K562 (cell line): ENCODE measurements at regions not wholly inside any gene's neighbourhood (a gene's known extent, or its start where the extent isn't known, plus 50 kb on each side); places are given as distances from the start of the nearest gene placed in this dataset.

Source experiments
- ATAC-seq: fragments of 200-7000 bp; cut with Tn5 transposase; 3 replicates; pipeline ENCODE4 v1.9.1; 2020; ENCODE audit warnings: moderate library complexity
- BruUV-seq: library from RNA; stranded (reverse); fragments of 400-500 nt; replicated peaks from 2 replicates; lab custom pipeline; 2021; lab: Mats Ljungman, UMichigan
- CTCF ChIA-PET: fragments of 300-600 bp; formaldehyde crosslinking; extraction: SDS; loops from one replicate; lab custom pipeline; 2021; ENCODE audit warnings: low intra/inter-chr PET ratio; lab: Yijun Ruan, JAX
- POLR2A ChIA-PET: fragments of 300-600, 350-650 bp; sonication (Branson Sonifier 250); formaldehyde crosslinking; extraction: SDS; loops from one replicate; lab custom pipeline; 2021; ENCODE audit warnings: antibody characterized with exemption, inconsistent platforms; lab: Yijun Ruan, JAX
- DNase-seq, 4 experiments: peaks; one replicate each; pipeline versions ENCODE4 v3.0.0 to v3.0.0-alpha.2; 2011 to 2018; ENCODE audit warnings: low spot score in 3 of 4, mixed read lengths in 3 of 4; ENCODE audit errors: extremely low read depth in 1 of 4
- FAIRE-seq: peaks from 2 replicates; lab custom pipeline; 2011; peaks lifted over from hg19 to GRCh38; lab: Jason Lieb, UNC
- H2AFZ ChIP-seq: 2 replicates; pipeline ENCODE4 v1.6.0; 2011; ENCODE audit warnings: low read depth, low read length, control low read depth, inconsistent platforms
- H3K27ac ChIP-seq: fragments of 200-600 bp; 3 replicates; pipeline ENCODE4 v1.8.0; 2011; ENCODE audit warnings: low read depth, mild to moderate bottlenecking, control low read depth, inconsistent platforms, low read length, moderate library complexity, mixed read lengths; ENCODE audit errors: extremely low read depth
- H3K27me3 ChIP-seq, 2 experiments: fragments of 300-600 bp in 1 of 2; 2 replicates in 1 of 2; 3 replicates in 1 of 2; pipeline versions ENCODE4 v1.6.0 to v1.8.0; 2011; ENCODE audit warnings: inconsistent platforms in 2 of 2, low read length in 2 of 2, mild to moderate bottlenecking in 1 of 2, mixed read lengths in 1 of 2, moderate library complexity in 1 of 2; ENCODE audit not compliant: control insufficient read depth in 2 of 2, insufficient read depth in 2 of 2
- H3K36me3 ChIP-seq: fragments of 300-600 bp; 3 replicates; pipeline ENCODE4 v1.8.0; 2011; ENCODE audit warnings: mild to moderate bottlenecking, low read length, inconsistent platforms; ENCODE audit not compliant: control insufficient read depth, insufficient read depth
- H3K4me1 ChIP-seq, 2 experiments: fragments of 200-600 bp in 1 of 2; replicated peaks in 1 of 2; 2 replicates in 1 of 2; 3 replicates in 1 of 2; pipeline versions ENCODE4 v1.5.1 to v1.8.0; 2011; ENCODE audit warnings: inconsistent platforms in 2 of 2, low read length in 2 of 2, mild to moderate bottlenecking in 1 of 2, mixed read lengths in 1 of 2, moderate library complexity in 1 of 2; ENCODE audit not compliant: control insufficient read depth in 2 of 2, insufficient read depth in 2 of 2
- H3K4me2 ChIP-seq: 2 replicates; pipeline ENCODE4 v1.6.1; 2011; ENCODE audit warnings: low read length, control low read depth, inconsistent platforms, mixed read lengths; ENCODE audit not compliant: insufficient read depth
- H3K4me3 ChIP-seq: fragments of 200-600 bp; sonication (generic), shearing (Covaris generic); 2 replicates; pipeline ENCODE4 v1.5.1; 2016; ENCODE audit warnings: control low read depth, inconsistent platforms
- H3K79me2 ChIP-seq: fragments of 200-600 bp; 3 replicates; pipeline ENCODE4 v1.8.0; 2011; ENCODE audit warnings: low read length, inconsistent platforms; ENCODE audit not compliant: control insufficient read depth, insufficient read depth
- H3K9ac ChIP-seq, 2 experiments: 2 replicates each; pipeline versions ENCODE4 v1.6.0 to v1.6.1; 2011; ENCODE audit warnings: low read depth in 2 of 2, low read length in 2 of 2, control low read depth in 1 of 2, inconsistent platforms in 1 of 2, mild to moderate bottlenecking in 1 of 2, mixed read lengths in 1 of 2; ENCODE audit not compliant: insufficient read depth in 1 of 2
- H3K9me1 ChIP-seq: one replicate; pipeline ENCODE4 v1.6.0; 2011; ENCODE audit warnings: inconsistent platforms, mild to moderate bottlenecking, low read length, moderate library complexity; ENCODE audit not compliant: control insufficient read depth, insufficient read depth
- H3K9me3 ChIP-seq: replicated peaks from 2 replicates; pipeline ENCODE4 v1.5.1; 2011; ENCODE audit warnings: low read depth, low read length, inconsistent platforms; ENCODE audit not compliant: control insufficient read depth, insufficient read depth
- H4K20me1 ChIP-seq: replicated peaks from 2 replicates; pipeline ENCODE4 v1.6.1; 2011; ENCODE audit warnings: low read length, inconsistent platforms, mixed read lengths; ENCODE audit not compliant: control insufficient read depth, insufficient read depth
- DMBX1 ChIP-seq: fragments of 250-450 bp; sonication (Bioruptor Pico); IDR thresholded peaks from 2 replicates; pipeline ENCODE4 v1.8.0; 2022; ENCODE audit warnings: inconsistent platforms, mild to moderate bottlenecking, moderate library complexity, borderline replicate concordance
- HMG20B ChIP-seq: fragments of 250-450 bp; sonication (Bioruptor Pico); IDR thresholded peaks from 2 replicates; pipeline ENCODE4 v1.5.0; 2021; ENCODE audit warnings: mild to moderate bottlenecking
- NFIC ChIP-seq: fragments of 450-650 bp; IDR thresholded peaks from 2 replicates; pipeline ENCODE4 v1.6.1; 2017; ENCODE audit warnings: mild to moderate bottlenecking, inconsistent platforms
- RBM15 ChIP-seq: fragments of 200-400 bp; formaldehyde crosslinking; IDR thresholded peaks from 2 replicates; pipeline ENCODE4 v1.6.1; 2018; ENCODE audit warnings: mild to moderate bottlenecking, low read length, moderate library complexity; ENCODE audit not compliant: insufficient read depth
- SPI1 ChIP-seq: IDR thresholded peaks from 2 replicates; pipeline ENCODE4 v1.6.1; 2011; ENCODE audit warnings: low read depth, low read length, control low read depth, borderline replicate concordance
- ZKSCAN1 ChIP-seq: fragments of 150-350 bp; IDR thresholded peaks from 2 replicates; pipeline ENCODE4 v1.6.1; 2016; ENCODE audit warnings: low read depth, low read length
- ZNF785 ChIP-seq: fragments of 250-450 bp; sonication (Bioruptor Pico); IDR thresholded peaks from 2 replicates; pipeline ENCODE4 v1.4.0; 2020; ENCODE audit warnings: mild to moderate bottlenecking
- WGBS: fragments of 100-300 bp; shearing (Covaris generic); methylation state at CpG from one replicate; pipeline ENCODE4 v1.1.6; 2016; ENCODE audit warnings: low coverage, mixed read lengths; ENCODE audit not compliant: insufficient coverage; ENCODE audit errors: missing lambda C conversion rate; 5-methylcytosine and 5-hydroxymethylcytosine counted together
- in situ Hi-C: fragments of 300-500 bp; cut with MboI; formaldehyde crosslinking; loops from 4 replicates; pipeline ENCODE4 v1.15.0; 2018; ENCODE audit warnings: inconsistent platforms, mixed read lengths
- intact Hi-C: fragments of 100-400 bp; cut with micrococcal nuclease; formaldehyde crosslinking; loops from 2 replicates; pipeline ENCODE4 v1.14.2; 2022
- TF ChIP-seq, protein P1 (sequence below): sonication (generic); formaldehyde crosslinking; IDR thresholded peaks from 2 replicates; pipeline ENCODE4 v1.8.0; 2022; ENCODE audit warnings: mild to moderate bottlenecking, missing genetic modification reagents, borderline replicate concordance
- TF ChIP-seq, protein P2 (sequence below): sonication (generic); formaldehyde crosslinking; IDR thresholded peaks from 2 replicates; pipeline ENCODE4 v1.8.0; 2023; ENCODE audit warnings: missing genetic modification reagents, mild to moderate bottlenecking, borderline replicate concordance
- TF ChIP-seq, protein P3 (sequence below): fragments of 250-450 bp; sonication (Bioruptor Pico); IDR thresholded peaks from 2 replicates; pipeline ENCODE4 v1.4.0; 2020; ENCODE audit warnings: mild to moderate bottlenecking, moderate library complexity, borderline replicate concordance

DNA sequence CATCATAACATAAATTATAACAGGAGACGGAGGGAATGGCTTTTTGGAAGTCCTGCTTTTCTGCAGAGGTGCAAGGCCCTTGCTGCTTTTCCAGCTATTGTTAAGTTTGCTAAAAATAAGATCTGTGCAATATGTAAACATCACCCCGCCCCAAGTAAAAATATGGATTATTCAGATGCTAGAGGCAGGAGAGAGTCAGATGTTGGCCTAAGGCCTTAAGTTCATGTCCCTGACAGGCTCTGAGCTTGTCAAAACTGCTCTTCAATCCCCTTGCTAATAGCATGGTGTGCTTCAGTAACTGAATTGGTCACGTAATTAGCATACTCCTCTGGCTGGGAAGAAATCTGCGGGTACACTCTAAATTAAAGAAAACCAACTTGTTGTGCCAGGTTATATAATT is 147.5 kb downstream of the BMP2 start (continued):
- TF ChIP-seq, protein P1, sequence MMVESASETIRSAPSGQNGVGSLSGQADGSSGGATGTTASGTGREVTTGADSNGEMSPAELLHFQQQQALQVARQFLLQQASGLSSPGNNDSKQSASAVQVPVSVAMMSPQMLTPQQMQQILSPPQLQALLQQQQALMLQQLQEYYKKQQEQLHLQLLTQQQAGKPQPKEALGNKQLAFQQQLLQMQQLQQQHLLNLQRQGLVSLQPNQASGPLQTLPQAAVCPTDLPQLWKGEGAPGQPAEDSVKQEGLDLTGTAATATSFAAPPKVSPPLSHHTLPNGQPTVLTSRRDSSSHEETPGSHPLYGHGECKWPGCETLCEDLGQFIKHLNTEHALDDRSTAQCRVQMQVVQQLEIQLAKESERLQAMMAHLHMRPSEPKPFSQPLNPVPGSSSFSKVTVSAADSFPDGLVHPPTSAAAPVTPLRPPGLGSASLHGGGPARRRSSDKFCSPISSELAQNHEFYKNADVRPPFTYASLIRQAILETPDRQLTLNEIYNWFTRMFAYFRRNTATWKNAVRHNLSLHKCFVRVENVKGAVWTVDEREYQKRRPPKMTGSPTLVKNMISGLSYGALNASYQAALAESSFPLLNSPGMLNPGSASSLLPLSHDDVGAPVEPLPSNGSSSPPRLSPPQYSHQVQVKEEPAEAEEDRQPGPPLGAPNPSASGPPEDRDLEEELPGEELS (CRISPR knock-in tag), result no peak
- TF ChIP-seq ZKSCAN1, result no peak

DNA sequence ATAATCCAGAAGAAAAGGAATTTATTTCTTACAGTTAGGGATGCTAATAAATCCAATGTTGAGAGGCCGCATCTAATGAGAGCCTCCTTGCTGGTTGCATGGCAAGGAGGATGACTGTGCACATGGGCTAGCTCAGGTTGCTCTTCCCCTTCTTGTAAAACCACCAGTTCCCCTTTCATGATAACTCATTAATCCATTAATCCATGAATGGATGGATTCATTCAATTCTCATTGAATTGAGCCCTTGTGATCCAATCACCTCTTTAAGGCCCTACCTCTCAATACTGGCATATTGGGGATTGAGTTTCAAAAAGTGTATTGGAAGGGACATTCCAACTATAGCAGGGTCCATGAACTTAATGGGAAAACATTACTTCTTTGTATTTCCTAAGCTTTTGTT is 149.5 kb downstream of the BMP2 start:
- no peak for ATAC-seq
- CTCF ChIA-PET, result no interaction called here
- H3K9ac ChIP-seq, result no peak overlapping the region
- no peaks in the 10 kb centered on the region for H3K79me2 ChIP-seq
- H3K4me3 ChIP-seq, result no peak overlapping the region
- H3K27me3 ChIP-seq, result no peaks in the 10 kb centered on the region
- H3K4me2 ChIP-seq, result no peak overlapping the region
- no peaks in the 10 kb centered on the region for H3K9me1 ChIP-seq
- no peak overlapping the region for H2AFZ ChIP-seq
- no peaks in the 10 kb centered on the region for H3K9me3 ChIP-seq
- no peaks in the 10 kb centered on the region for H3K4me1 ChIP-seq
- POLR2A ChIA-PET, result no interaction called here
- BruUV-seq, result no TSS peak
- 0% methylated on average over 1 of the region's 1 CpG for WGBS
- no peaks in the 10 kb centered on the region for H4K20me1 ChIP-seq
- intact Hi-C loops (no loop called here), in situ Hi-C loops (no loop called here)
- H3K27ac ChIP-seq, result no peak overlapping the region
- no peak for DNase-seq
- no peaks in the 10 kb centered on the region for H3K36me3 ChIP-seq
- FAIRE-seq, result no peak
- no peak for TF ChIP-seq HMG20B (CRISPR knock-in tag)
- TF ChIP-seq ZNF785 (CRISPR knock-in tag), result no peak
- no peak for TF ChIP-seq RBM15
- no peak for TF ChIP-seq SPI1
- TF ChIP-seq, protein P2, sequence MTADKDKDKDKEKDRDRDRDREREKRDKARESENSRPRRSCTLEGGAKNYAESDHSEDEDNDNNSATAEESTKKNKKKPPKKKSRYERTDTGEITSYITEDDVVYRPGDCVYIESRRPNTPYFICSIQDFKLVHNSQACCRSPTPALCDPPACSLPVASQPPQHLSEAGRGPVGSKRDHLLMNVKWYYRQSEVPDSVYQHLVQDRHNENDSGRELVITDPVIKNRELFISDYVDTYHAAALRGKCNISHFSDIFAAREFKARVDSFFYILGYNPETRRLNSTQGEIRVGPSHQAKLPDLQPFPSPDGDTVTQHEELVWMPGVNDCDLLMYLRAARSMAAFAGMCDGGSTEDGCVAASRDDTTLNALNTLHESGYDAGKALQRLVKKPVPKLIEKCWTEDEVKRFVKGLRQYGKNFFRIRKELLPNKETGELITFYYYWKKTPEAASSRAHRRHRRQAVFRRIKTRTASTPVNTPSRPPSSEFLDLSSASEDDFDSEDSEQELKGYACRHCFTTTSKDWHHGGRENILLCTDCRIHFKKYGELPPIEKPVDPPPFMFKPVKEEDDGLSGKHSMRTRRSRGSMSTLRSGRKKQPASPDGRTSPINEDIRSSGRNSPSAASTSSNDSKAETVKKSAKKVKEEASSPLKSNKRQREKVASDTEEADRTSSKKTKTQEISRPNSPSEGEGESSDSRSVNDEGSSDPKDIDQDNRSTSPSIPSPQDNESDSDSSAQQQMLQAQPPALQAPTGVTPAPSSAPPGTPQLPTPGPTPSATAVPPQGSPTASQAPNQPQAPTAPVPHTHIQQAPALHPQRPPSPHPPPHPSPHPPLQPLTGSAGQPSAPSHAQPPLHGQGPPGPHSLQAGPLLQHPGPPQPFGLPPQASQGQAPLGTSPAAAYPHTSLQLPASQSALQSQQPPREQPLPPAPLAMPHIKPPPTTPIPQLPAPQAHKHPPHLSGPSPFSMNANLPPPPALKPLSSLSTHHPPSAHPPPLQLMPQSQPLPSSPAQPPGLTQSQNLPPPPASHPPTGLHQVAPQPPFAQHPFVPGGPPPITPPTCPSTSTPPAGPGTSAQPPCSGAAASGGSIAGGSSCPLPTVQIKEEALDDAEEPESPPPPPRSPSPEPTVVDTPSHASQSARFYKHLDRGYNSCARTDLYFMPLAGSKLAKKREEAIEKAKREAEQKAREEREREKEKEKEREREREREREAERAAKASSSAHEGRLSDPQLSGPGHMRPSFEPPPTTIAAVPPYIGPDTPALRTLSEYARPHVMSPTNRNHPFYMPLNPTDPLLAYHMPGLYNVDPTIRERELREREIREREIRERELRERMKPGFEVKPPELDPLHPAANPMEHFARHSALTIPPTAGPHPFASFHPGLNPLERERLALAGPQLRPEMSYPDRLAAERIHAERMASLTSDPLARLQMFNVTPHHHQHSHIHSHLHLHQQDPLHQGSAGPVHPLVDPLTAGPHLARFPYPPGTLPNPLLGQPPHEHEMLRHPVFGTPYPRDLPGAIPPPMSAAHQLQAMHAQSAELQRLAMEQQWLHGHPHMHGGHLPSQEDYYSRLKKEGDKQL (CRISPR knock-in tag), result no peak
- TF ChIP-seq DMBX1, result no peak
- TF ChIP-seq, protein P3, sequence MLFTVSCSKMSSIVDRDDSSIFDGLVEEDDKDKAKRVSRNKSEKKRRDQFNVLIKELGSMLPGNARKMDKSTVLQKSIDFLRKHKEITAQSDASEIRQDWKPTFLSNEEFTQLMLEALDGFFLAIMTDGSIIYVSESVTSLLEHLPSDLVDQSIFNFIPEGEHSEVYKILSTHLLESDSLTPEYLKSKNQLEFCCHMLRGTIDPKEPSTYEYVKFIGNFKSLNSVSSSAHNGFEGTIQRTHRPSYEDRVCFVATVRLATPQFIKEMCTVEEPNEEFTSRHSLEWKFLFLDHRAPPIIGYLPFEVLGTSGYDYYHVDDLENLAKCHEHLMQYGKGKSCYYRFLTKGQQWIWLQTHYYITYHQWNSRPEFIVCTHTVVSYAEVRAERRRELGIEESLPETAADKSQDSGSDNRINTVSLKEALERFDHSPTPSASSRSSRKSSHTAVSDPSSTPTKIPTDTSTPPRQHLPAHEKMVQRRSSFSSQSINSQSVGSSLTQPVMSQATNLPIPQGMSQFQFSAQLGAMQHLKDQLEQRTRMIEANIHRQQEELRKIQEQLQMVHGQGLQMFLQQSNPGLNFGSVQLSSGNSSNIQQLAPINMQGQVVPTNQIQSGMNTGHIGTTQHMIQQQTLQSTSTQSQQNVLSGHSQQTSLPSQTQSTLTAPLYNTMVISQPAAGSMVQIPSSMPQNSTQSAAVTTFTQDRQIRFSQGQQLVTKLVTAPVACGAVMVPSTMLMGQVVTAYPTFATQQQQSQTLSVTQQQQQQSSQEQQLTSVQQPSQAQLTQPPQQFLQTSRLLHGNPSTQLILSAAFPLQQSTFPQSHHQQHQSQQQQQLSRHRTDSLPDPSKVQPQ (CRISPR knock-in tag), result no peak
- TF ChIP-seq NFIC, result no peak
